ENCODE measurements at regions not wholly inside any gene's neighbourhood (a gene's known extent, or its start where the extent isn't known, plus 50 kb on each side); places are given as distances from the start of the nearest gene placed in this dataset.

DNA sequence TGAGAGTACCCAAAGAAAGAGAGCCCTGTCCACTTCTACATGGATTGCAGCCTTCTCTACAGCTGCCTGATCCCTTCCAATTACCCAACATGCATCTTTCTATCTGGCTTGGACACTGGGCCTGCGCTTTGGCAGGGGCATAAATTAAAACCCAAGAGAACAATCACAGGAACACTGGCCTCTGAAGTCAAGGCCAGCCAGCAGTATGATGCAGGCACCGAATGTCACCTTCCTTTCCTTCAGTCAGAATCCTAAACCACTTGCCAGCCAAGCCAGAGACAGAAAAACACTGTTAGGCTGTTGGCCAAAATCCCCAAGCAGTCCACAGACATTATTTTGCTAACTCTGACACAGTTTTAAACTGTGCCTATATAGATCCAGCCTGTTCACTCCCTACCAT is 113.7 kb downstream of the DUSP6 start:
- TF ChIP-seq SUZ12 (IDR thresholded peaks at IDR 0.05; ENCODE audit: extremely low read depth, insufficient read depth, insufficient read length) (no peak), YY1 (IDR thresholded peaks at IDR 0.05; ENCODE audit: insufficient read depth, insufficient read length) (no peak), ZNF274 (IDR thresholded peaks at IDR 0.05; ENCODE audit: low read depth, low read length) (no peak)
